OCI-LY1 (cell line): ENCODE measurements at regions not wholly inside any gene's neighbourhood (a gene's known extent, or its start where the extent isn't known, plus 50 kb on each side); places are given as distances from the start of the nearest gene placed in this dataset.

Experiments
- H2AFZ ChIP-seq: fragments of 200-600 bp; sonication (generic), shearing (Covaris generic); 2 replicates; pipeline ENCODE4 v1.6.0; 2014; ENCODE audit warnings: antibody characterized with exemption, mild to moderate bottlenecking, low read length
- H3F3A ChIP-seq: fragments of 200-600 bp; sonication (generic), shearing (Covaris generic); 2 replicates; pipeline ENCODE4 v1.6.0; 2014; ENCODE audit warnings: mild to moderate bottlenecking, antibody characterized with exemption, low read length, moderate library complexity; ENCODE audit not compliant: insufficient read depth
- H3K27ac ChIP-seq: fragments of 200-600 bp; sonication (generic); 2 replicates; pipeline ENCODE4 v1.5.1; 2014; ENCODE audit warnings: low read length, mixed run types, mild to moderate bottlenecking, low read depth; ENCODE audit not compliant: poor library complexity, severe bottlenecking
- H3K27me3 ChIP-seq: fragments of 200-600 bp; sonication (generic); 2 replicates; pipeline ENCODE4 v1.6.0; 2014; ENCODE audit warnings: antibody characterized with exemption, mild to moderate bottlenecking, low read length, moderate library complexity; ENCODE audit not compliant: insufficient read depth
- H3K36me3 ChIP-seq: fragments of 200-600 bp; sonication (generic); 2 replicates; pipeline ENCODE4 v1.6.1; 2014; ENCODE audit warnings: mild to moderate bottlenecking, antibody characterized with exemption, low read length, moderate library complexity, mixed read lengths; ENCODE audit not compliant: insufficient read depth
- H3K4me1 ChIP-seq: fragments of 200-600 bp; sonication (generic); 2 replicates; pipeline ENCODE4 v1.5.1; 2014; ENCODE audit warnings: mild to moderate bottlenecking, low read length, moderate library complexity; ENCODE audit not compliant: insufficient read depth, severe bottlenecking
- H3K4me2 ChIP-seq: fragments of 200-600 bp; sonication (generic), shearing (Covaris generic); 2 replicates; pipeline ENCODE4 v1.6.1; 2014; ENCODE audit warnings: low read length
- H3K4me3 ChIP-seq: fragments of 200-600 bp; sonication (generic); 2 replicates; pipeline ENCODE4 v1.5.1; 2014; ENCODE audit warnings: low read length, low read depth, mild to moderate bottlenecking, mixed read lengths; ENCODE audit not compliant: poor library complexity, severe bottlenecking
- H3K79me2 ChIP-seq: fragments of 200-600 bp; shearing (Covaris generic); 2 replicates; pipeline ENCODE4 v1.6.1; 2016; ENCODE audit warnings: mixed run types, low read length, mixed read lengths; ENCODE audit not compliant: insufficient read depth
- H3K9ac ChIP-seq: fragments of 200-600 bp; sonication (generic), shearing (Covaris generic); 2 replicates; pipeline ENCODE4 v1.6.1; 2014; ENCODE audit warnings: mild to moderate bottlenecking, low read length, mixed read lengths
- H3K9me2 ChIP-seq: fragments of 200-600 bp; sonication (generic), shearing (Covaris generic); 2 replicates; pipeline ENCODE4 v1.6.1; 2014; ENCODE audit warnings: low read depth, mild to moderate bottlenecking, low read length, mixed read lengths
- H3K9me3 ChIP-seq: fragments of 200-600 bp; shearing (Covaris generic); 2 replicates; pipeline ENCODE4 v1.6.1; 2014; ENCODE audit warnings: low read length, mixed read lengths
- H4K20me1 ChIP-seq: fragments of 200-600 bp; sonication (generic), shearing (Covaris generic); 2 replicates; pipeline ENCODE4 v1.6.0; 2016; ENCODE audit warnings: mild to moderate bottlenecking, low read length; ENCODE audit not compliant: insufficient read depth
- CTCF ChIP-seq: fragments of 200-600 bp; sonication (generic), shearing (Covaris generic); IDR thresholded peaks from 2 replicates; pipeline ENCODE4 v1.5.1; 2017; ENCODE audit warnings: mild to moderate bottlenecking, antibody characterized with exemption, low read length, moderate library complexity, mixed read lengths
- EZH2 ChIP-seq: fragments of 200-600 bp; sonication (generic), shearing (Covaris generic); IDR thresholded peaks from 2 replicates; pipeline ENCODE4 v1.8.0; 2017; ENCODE audit warnings: borderline replicate concordance, mixed run types, mild to moderate bottlenecking, antibody characterized with exemption, low read length, moderate library complexity, mixed read lengths

- Histone ChIP-seq H3K27ac (no peak overlapping the region), H3K4me1 (no peaks in the 10 kb centered on the region), H3K4me3 (no peak overlapping the region), H3F3A (no peaks in the 10 kb centered on the region), H3K27me3 (no peaks in the 10 kb centered on the region), H3K9ac (no peak overlapping the region), H3K9me2 (no peaks in the 10 kb centered on the region), H3K36me3 (no peaks in the 10 kb centered on the region), H3K4me2 (no peak overlapping the region), H4K20me1 (no peaks in the 10 kb centered on the region), H2AFZ (no peak overlapping the region), H3K9me3 (no peaks in the 10 kb centered on the region), H3K79me2 (no peaks in the 10 kb centered on the region)
- TF ChIP-seq EZH2 (no peak), CTCF (no peak)
Observed at GRCh38 chr6:134529921-134530320, 212.0 kb upstream of the SGK1 start.

GRCh38 chr6:134529305-134529704 is 211.4 kb upstream of the SGK1 start:
- no peaks in the 10 kb centered on the region for H3K4me1 ChIP-seq
- no peak overlapping the region for H2AFZ ChIP-seq
- no peaks in the 10 kb centered on the region for H3K36me3 ChIP-seq
- H3K4me3 ChIP-seq, result no peak overlapping the region
- H3K9me2 ChIP-seq, result no peaks in the 10 kb centered on the region
- no peak overlapping the region for H3K4me2 ChIP-seq
- no peaks in the 10 kb centered on the region for H4K20me1 ChIP-seq
- H3F3A ChIP-seq, result no peaks in the 10 kb centered on the region
- H3K9me3 ChIP-seq, result no peaks in the 10 kb centered on the region
- TF ChIP-seq CTCF, result no peak
- TF ChIP-seq EZH2, result no peak
- no peaks in the 10 kb centered on the region for H3K79me2 ChIP-seq
- no peak overlapping the region for H3K9ac ChIP-seq
- no peaks in the 10 kb centered on the region for H3K27me3 ChIP-seq
- no peak overlapping the region for H3K27ac ChIP-seq

- Histone ChIP-seq H3K4me2 (no peak overlapping the region), H2AFZ (no peak overlapping the region), H3K9me3 (no peaks in the 10 kb centered on the region), H3F3A (no peaks in the 10 kb centered on the region), H3K9ac (no peak overlapping the region), H3K9me2 (no peaks in the 10 kb centered on the region), H3K27ac (no peak overlapping the region), H3K27me3 (no peaks in the 10 kb centered on the region), H3K4me3 (no peak overlapping the region), H4K20me1 (no peaks in the 10 kb centered on the region), H3K4me1 (no peaks in the 10 kb centered on the region), H3K36me3 (no peaks in the 10 kb centered on the region), H3K79me2 (no peaks in the 10 kb centered on the region)
- TF ChIP-seq CTCF (no peak), EZH2 (no peak)
Observed at GRCh38 chr6:134527108-134527787, 209.3 kb upstream of the SGK1 start.
